ENCODE measurements at regions not wholly inside any gene's neighbourhood (a gene's known extent, or its start where the extent isn't known, plus 50 kb on each side); places are given as distances from the start of the nearest gene placed in this dataset.

- Histone ChIP-seq H4K5ac (ENCODE audit: low read depth, low read length) (no peak overlapping the region), H3K27ac (ENCODE audit: insufficient read depth, low read length) (no peak overlapping the region; the same call in 1 of the 2 replicates), H2BK5ac (ENCODE audit: low read depth, low read length, poor library complexity, severe bottlenecking) (no peak overlapping the region), H2BK120ac (ENCODE audit: low read depth, low read length) (peak overlapping the region; percentile 35), H3K27me3 (ENCODE audit: control insufficient read depth, insufficient read depth, low read length) (no peaks in the 10 kb centered on the region), H3K9me3 (ENCODE audit: control insufficient read depth, insufficient read depth, low read length) (no peaks in the 10 kb centered on the region), H3K4me3 (ENCODE audit: insufficient read depth, low read depth, low read length) (no peak overlapping the region), H2AK9ac (replicated peaks; ENCODE audit: low read depth, low read length, poor library complexity) (no peak overlapping the region), H3K18ac (ENCODE audit: low read depth, low read length) (no peak overlapping the region; the same call in 1 of the 2 replicates), H3K79me1 (ENCODE audit: low read depth in 1 of 2, low read length in 2 of 2) (no peaks in the 10 kb centered on the region), H3K4ac (ENCODE audit: low read depth, low read length) (peak overlapping the region; percentile 65; the same call in 1 of the 2 replicates), H4K8ac (ENCODE audit: low read depth in 2 of 2, low read length in 2 of 2) (peak overlapping the region in 1 of 2 experiments; percentile 61; a peak in 1 of 4 replicates), H2AK5ac (ENCODE audit: low read depth, low read length) (no peak overlapping the region), H2BK15ac (ENCODE audit: low read depth, low read length) (no peak overlapping the region; the same call in 2 of the 3 replicates), H3K23ac (ENCODE audit: low read depth, low read length) (no peak overlapping the region), H3K9ac (ENCODE audit: low read depth, low read length) (no peak overlapping the region), H4K91ac (ENCODE audit: insufficient read depth, low read depth, low read length) (peak overlapping the region; percentile 32; the same call in 1 of the 2 replicates), H3K4me1 (ENCODE audit: control insufficient read depth, insufficient read depth, low read length) (peaks cover 5% of the 10 kb centered on the region), H3K56ac (ENCODE audit: extremely low read depth, insufficient read depth, low read length) (no peak overlapping the region), H3K9me1 (ENCODE audit: insufficient read depth, low read length) (no peaks in the 10 kb centered on the region; the same call in none of the 2 replicates), H4K20me1 (ENCODE audit: insufficient read depth, low read length) (no peaks in the 10 kb centered on the region), H2BK20ac (ENCODE audit: low read depth, low read length) (peak overlapping the region; percentile 61; the same call in 1 of the 2 replicates), H3K4me2 (ENCODE audit: low read depth, low read length) (no peak overlapping the region), H3K14ac (replicated peaks; ENCODE audit: low read depth, low read length) (0 out of 2 replicates have a peak overlapping the region, but pooled peaks have one; percentile 37), H2AFZ (replicated peaks; ENCODE audit: low read length, poor library complexity) (peak overlapping the region; percentile 47), H3K36me3 (ENCODE audit: control insufficient read depth, insufficient read depth, low read length) (no peaks in the 10 kb centered on the region)
- ChIA-PET POLR2A (ENCODE audit: unreplicated experiment) (no interaction called here), CTCF (interaction anchor here (1.0 kb wide), 1 partner anchor 9 kb away, joined by 3 read pairs; no protein-coding TSS in a partner anchor)
- in situ Hi-C loops (cut with MboI; ENCODE audit: low sequenced_read_pairs): no loop called here
- peak; percentile 29 for DNase-seq
- no peak for TF ChIP-seq USF2 (IDR thresholded peaks at IDR 0.05; ENCODE audit: low read depth, low read length)
- no peak for TF ChIP-seq CTCF (conservative IDR thresholded peaks at IDR 0.05; ENCODE audit: low read depth, low read length)
- no peak for TF ChIP-seq RFX5 (IDR thresholded peaks at IDR 0.05; ENCODE audit: low read depth, low read length)
- TF ChIP-seq MXI1 (IDR thresholded peaks at IDR 0.05; ENCODE audit: borderline replicate concordance, low read depth, low read length): no peak
- TF ChIP-seq RAD21 (IDR thresholded peaks at IDR 0.05; ENCODE audit: low read length): no peak
- TF ChIP-seq RCOR1 (IDR thresholded peaks at IDR 0.05; ENCODE audit: insufficient replicate concordance, low read length): no peak
- TF ChIP-seq CEBPB (IDR thresholded peaks at IDR 0.05; ENCODE audit: low read depth, low read length): no peak
- TF ChIP-seq NFE2L2 (IDR thresholded peaks at IDR 0.05; ENCODE audit: low read depth, low read length): no peak
- no peak for TF ChIP-seq CHD1 (IDR thresholded peaks at IDR 0.05; ENCODE audit: low read depth, low read length)
- no peak for TF ChIP-seq MAFK (IDR thresholded peaks at IDR 0.05; ENCODE audit: low read depth, low read length)
- no peak for TF ChIP-seq SMC3 (IDR thresholded peaks at IDR 0.05; ENCODE audit: low read depth, low read length)
- TF ChIP-seq BHLHE40 (IDR thresholded peaks at IDR 0.05; ENCODE audit: low read depth, low read length): no peak
- TF ChIP-seq, protein P1, sequence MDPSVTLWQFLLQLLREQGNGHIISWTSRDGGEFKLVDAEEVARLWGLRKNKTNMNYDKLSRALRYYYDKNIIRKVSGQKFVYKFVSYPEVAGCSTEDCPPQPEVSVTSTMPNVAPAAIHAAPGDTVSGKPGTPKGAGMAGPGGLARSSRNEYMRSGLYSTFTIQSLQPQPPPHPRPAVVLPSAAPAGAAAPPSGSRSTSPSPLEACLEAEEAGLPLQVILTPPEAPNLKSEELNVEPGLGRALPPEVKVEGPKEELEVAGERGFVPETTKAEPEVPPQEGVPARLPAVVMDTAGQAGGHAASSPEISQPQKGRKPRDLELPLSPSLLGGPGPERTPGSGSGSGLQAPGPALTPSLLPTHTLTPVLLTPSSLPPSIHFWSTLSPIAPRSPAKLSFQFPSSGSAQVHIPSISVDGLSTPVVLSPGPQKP (IDR thresholded peaks at IDR 0.05; ENCODE audit: borderline replicate concordance, low read depth, low read length): no peak
- 43% methylated on average over 2 of the region's 4 CpGs; no CpG with 5 or more reads in 1 of the 2 experiments for WGBS, 2 experiments (ENCODE audit: extremely low coverage in 2 of 2, insufficient read length in 1 of 2)
- dilution Hi-C loops (cut with HindIII; ENCODE audit: low sequenced_read_pairs, unreplicated experiment): no loop called here
- intact Hi-C loops (cut with micrococcal nuclease): loop anchor here (2.0 kb wide), 1 partner anchor 45 kb away; no protein-coding TSS in a partner anchor
- BruUV-seq (replicated peaks): no TSS peak
- peak; percentile 40; the same call in 1 of the 2 replicates for ATAC-seq (ENCODE audit: low read depth)
These were observed 273.1 kb upstream of the PITRM1 start for GRCh38 chr10:3445648-3446047.
